Duodenal mucosa (tissue), 2 donors: ENCODE measurements at regions not wholly inside any gene's neighbourhood (a gene's known extent, or its start where the extent isn't known, plus 50 kb on each side); places are given as distances from the start of the nearest gene placed in this dataset.

Experiments used
- H3K27ac ChIP-seq: one replicate; pipeline ENCODE4 v1.7.0; 2013; ENCODE audit warnings: low read depth, low read length
- H3K27me3 ChIP-seq, 2 donors: one replicate each; pipeline ENCODE4 v1.7.0; 2013; ENCODE audit warnings: low read length in 2 of 2, control low read depth in 1 of 2; ENCODE audit not compliant: insufficient read depth in 2 of 2, control insufficient read depth in 1 of 2
- H3K36me3 ChIP-seq, 2 donors: one replicate each; pipeline ENCODE4 v1.7.0; 2013; ENCODE audit warnings: low read length in 2 of 2, control low read depth in 1 of 2; ENCODE audit not compliant: insufficient read depth in 2 of 2, control insufficient read depth in 1 of 2
- H3K4me1 ChIP-seq, 2 donors: one replicate each; pipeline ENCODE4 v1.7.0; 2013; ENCODE audit warnings: low read length in 2 of 2, control low read depth in 1 of 2; ENCODE audit not compliant: insufficient read depth in 2 of 2, control insufficient read depth in 1 of 2
- H3K4me3 ChIP-seq, 2 donors: one replicate each; pipeline ENCODE4 v1.7.0; 2013; ENCODE audit warnings: low read length in 2 of 2, low read depth in 1 of 2
- H3K9ac ChIP-seq, 2 donors: one replicate each; pipeline ENCODE4 v1.7.0; 2013; ENCODE audit warnings: low read length in 2 of 2, low read depth in 1 of 2
- H3K9me3 ChIP-seq, 2 donors: one replicate each; pipeline ENCODE4 v1.7.0; 2013; ENCODE audit warnings: low read length in 2 of 2, control low read depth in 1 of 2; ENCODE audit not compliant: control insufficient read depth in 1 of 2

DNA sequence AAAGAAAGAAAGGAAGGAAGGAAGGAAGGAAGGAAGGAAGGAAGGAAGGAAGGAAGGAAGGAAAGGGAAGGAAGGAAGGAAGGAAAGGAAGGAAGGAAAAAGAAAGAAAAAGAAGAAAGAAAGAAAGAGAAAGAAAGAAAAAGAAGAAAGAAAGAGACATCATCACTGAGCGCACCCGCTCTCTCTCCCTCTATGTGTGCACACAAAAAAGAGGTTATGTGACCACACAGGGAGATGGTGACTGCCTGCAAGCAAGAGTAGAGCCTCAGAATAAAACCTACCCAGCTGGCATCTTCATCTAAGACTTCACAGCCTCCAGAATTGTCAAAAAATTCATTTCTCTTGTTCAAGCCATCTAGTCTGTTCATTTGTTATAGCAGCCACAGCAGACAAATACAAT is 1307.4 kb upstream of the ACVR2A start:
- no peak overlapping the region for H3K4me3 ChIP-seq
- no peaks in the 10 kb centered on the region for H3K27me3 ChIP-seq
- no peak overlapping the region for H3K27ac ChIP-seq
- no peaks in the 10 kb centered on the region for H3K36me3 ChIP-seq
- no peak overlapping the region for H3K9ac ChIP-seq
- no peaks in the 10 kb centered on the region for H3K4me1 ChIP-seq
- no peaks in the 10 kb centered on the region for H3K9me3 ChIP-seq

DNA sequence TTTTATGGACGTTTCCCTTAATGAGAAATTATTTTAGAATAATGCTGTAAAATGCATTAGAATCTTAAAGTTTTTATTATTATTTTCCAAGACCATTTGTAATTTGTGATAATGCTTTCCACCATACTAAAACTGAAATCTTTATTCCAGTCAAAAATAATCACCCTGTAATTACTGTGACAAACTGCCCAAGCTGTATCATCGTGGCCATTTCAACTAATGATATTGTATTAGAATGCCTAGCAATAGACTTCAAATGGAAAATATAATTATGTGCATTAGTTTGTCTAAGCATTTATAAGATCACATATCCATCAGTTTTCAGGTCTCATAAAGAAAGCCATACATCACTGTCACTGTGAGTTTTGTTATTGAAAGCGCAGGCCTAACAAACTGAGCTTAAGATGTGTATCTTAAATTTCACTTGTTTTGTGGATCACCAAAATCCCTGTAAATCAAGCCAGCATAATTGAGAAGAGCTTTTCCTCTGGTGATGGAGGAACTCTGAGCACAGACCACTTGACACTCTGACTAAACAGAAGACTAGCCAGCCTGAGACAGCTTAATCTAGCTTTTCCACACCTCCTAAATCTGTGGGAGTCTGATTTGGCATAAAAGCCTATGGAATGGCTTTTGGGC is 1312.2 kb upstream of the ACVR2A start:
- no peaks in the 10 kb centered on the region for H3K4me1 ChIP-seq
- no peak overlapping the region for H3K27ac ChIP-seq
- no peaks in the 10 kb centered on the region for H3K9me3 ChIP-seq
- H3K9ac ChIP-seq, result no peak overlapping the region
- H3K27me3 ChIP-seq, result no peaks in the 10 kb centered on the region
- no peaks in the 10 kb centered on the region for H3K36me3 ChIP-seq
- no peak overlapping the region for H3K4me3 ChIP-seq

DNA sequence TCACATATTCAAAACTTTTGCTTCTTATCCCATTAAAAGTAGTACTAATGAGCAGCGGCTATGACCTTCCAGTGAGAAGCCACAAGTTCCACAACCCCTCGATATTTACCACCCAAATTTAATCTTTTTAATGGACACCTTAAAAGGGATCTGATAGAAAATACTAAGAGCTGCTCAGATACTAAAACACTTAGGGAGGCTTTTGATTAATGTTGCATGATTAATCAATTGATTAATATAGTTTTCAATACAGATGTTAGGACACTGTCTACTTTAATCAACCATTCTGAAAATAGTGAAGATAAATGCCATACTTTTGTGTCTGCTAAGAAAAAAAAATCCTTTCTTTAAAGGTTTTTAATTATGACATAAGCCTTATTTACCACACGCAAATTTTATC is 1312.8 kb upstream of the ACVR2A start:
- H3K4me3 ChIP-seq, result no peak overlapping the region
- no peaks in the 10 kb centered on the region for H3K27me3 ChIP-seq
- no peaks in the 10 kb centered on the region for H3K4me1 ChIP-seq
- H3K36me3 ChIP-seq, result no peaks in the 10 kb centered on the region
- H3K27ac ChIP-seq, result no peak overlapping the region
- no peak overlapping the region for H3K9ac ChIP-seq
- H3K9me3 ChIP-seq, result no peaks in the 10 kb centered on the region

DNA sequence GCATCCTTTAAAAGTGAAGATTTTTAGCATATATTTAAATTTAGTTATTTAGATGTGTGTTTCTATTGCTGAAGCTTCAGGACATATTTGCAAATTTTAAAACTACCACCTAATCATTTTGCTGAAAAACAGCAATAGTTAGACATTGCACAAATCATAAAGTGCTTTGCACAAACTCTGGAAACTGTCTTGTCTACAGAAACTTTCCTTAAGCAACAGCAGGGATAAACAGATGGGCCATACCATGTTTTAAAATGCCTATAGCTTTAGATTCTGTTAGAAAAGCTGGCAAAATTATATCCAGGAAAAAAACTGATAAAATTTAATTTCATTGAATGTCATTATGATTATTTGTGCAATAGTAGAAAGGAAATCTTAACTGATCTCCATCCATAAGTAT is 1313.9 kb upstream of the ACVR2A start:
- Histone ChIP-seq H3K27ac (no peak overlapping the region), H3K9me3 (no peaks in the 10 kb centered on the region), H3K27me3 (no peaks in the 10 kb centered on the region), H3K36me3 (no peaks in the 10 kb centered on the region), H3K4me1 (no peaks in the 10 kb centered on the region), H3K9ac (no peak overlapping the region), H3K4me3 (no peak overlapping the region)

DNA sequence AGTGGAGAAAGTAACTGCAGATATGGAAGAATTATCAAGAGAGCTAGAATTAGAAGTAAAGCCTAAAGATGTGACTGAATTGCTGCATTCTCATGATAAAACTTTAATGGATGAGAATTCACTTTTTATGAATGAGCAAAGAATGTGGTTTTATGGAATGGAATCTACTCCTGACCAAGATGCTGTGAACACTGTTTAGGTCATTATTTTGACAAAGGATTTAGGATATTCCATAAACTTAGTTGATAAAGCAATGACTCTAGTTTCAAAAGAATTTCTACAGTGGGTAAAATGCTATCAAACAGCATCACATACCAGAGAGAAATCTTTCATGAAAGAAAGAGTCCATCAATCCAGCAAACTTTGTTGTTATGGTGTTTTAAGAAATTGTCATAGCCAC is 1317.7 kb upstream of the ACVR2A start:
- Histone ChIP-seq H3K27ac (no peak overlapping the region), H3K36me3 (no peaks in the 10 kb centered on the region), H3K9me3 (no peaks in the 10 kb centered on the region), H3K9ac (no peak overlapping the region), H3K4me1 (no peaks in the 10 kb centered on the region), H3K4me3 (no peak overlapping the region), H3K27me3 (no peaks in the 10 kb centered on the region)

DNA sequence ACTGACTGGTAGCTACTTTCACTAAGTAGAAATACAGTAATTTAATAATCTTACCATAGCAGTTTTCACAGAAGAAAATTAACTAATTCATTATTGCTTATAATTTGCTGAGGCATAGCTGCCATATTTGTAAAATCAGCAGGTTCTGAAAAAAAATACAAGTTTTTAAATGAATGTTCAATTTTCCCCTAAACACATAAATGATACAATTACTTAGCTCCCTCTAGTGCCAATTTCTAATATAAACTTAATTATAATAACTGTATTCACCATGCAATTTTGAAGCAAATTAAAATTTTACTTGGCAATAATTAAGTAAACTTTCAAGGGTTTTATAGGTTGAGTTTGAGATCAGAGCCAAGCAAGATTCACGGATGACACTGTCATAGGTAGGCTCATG is 1321.6 kb upstream of the ACVR2A start:
- no peaks in the 10 kb centered on the region for H3K4me1 ChIP-seq
- no peaks in the 10 kb centered on the region for H3K9me3 ChIP-seq
- no peak overlapping the region for H3K4me3 ChIP-seq
- H3K27me3 ChIP-seq, result no peaks in the 10 kb centered on the region
- H3K9ac ChIP-seq, result no peak overlapping the region
- H3K27ac ChIP-seq, result no peak overlapping the region
- H3K36me3 ChIP-seq, result no peaks in the 10 kb centered on the region

DNA sequence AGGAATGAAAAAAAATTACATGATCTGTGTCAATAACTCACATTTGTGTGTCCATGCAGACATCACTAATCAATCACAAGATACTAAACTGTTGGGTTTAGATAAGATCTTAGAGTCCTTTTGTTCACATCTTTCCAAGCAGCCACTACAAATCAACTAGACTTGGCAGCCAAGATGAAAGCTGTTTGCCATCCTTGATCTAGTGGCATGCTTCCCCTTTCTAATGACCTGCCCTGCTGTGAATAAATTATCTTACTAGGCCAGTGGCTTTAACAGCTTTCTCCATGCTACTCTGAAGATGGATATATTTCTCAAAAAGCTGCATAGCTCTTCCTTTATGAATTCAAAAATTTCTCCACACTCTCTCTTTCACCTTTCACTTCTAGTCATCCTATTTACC is 1338.0 kb upstream of the ACVR2A start:
- H3K4me1 ChIP-seq, result no peaks in the 10 kb centered on the region
- H3K27ac ChIP-seq, result no peak overlapping the region
- no peaks in the 10 kb centered on the region for H3K9me3 ChIP-seq
- H3K4me3 ChIP-seq, result no peak overlapping the region
- no peaks in the 10 kb centered on the region for H3K27me3 ChIP-seq
- H3K9ac ChIP-seq, result no peak overlapping the region
- H3K36me3 ChIP-seq, result no peaks in the 10 kb centered on the region

DNA sequence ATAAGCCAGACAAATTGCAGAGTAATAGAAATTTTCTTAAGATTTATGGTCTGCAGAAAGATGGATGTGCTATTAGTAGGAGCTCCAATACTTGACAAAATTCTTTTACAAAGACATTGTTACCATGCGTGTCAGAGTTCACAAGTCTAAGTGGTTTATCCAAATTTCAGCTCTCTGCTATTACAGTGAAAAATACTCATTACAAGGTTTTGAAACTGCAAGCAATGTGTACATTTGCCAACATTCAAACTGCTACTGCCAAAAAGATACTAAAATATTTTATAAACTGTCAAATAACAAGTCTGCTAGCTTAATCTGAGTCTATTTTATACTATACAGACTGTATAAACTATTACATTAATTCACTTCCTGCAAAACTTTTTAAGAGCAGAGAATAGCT is 1341.5 kb upstream of the ACVR2A start:
- Histone ChIP-seq H3K4me3 (no peak overlapping the region), H3K27ac (no peak overlapping the region), H3K4me1 (no peaks in the 10 kb centered on the region), H3K9me3 (no peaks in the 10 kb centered on the region), H3K36me3 (no peaks in the 10 kb centered on the region), H3K27me3 (no peaks in the 10 kb centered on the region), H3K9ac (no peak overlapping the region)

DNA sequence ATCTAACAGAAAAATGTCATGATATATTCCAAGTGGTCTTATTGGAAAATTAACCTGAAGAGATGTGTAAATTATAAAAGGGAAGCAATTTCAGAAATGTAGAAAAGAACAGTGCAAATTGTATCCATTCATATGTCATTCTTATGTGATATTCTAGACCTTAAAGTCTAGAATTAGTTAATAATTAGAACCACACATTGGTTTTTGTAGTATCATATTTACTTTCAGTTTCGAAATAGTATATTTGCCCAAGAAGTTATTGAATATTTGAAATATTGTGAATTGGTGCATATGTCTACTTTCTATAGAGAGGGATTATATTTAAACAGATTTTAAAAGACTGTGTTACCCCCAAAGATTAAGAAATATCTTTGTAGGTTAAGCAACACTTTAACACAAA is 1348.6 kb upstream of the ACVR2A start:
- H3K27me3 ChIP-seq, result no peaks in the 10 kb centered on the region
- no peak overlapping the region for H3K9ac ChIP-seq
- H3K4me1 ChIP-seq, result no peaks in the 10 kb centered on the region
- peaks cover 0 to 6% of the 10 kb centered on the region in 2 donors for H3K9me3 ChIP-seq
- H3K4me3 ChIP-seq, result no peak overlapping the region
- H3K36me3 ChIP-seq, result no peaks in the 10 kb centered on the region
- no peak overlapping the region for H3K27ac ChIP-seq

DNA sequence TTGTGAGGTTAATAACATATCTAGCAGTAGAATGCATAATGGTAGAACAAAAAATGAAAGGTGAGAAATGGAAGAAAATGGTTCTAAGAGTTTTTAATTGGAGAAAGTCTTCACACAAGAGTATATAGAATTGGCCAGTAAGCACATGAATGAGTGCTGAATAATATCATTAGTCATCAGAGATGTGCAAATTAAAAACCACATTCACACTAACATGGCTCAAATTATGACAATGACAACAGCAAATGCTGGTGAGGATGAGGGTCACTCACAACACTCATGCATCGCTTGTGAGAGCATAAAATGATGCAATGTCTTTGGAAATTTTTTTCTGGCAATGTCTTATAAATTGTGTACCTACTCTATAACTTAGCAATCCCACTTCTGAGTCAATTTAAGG is 1355.4 kb upstream of the ACVR2A start:
- no peaks in the 10 kb centered on the region for H3K4me1 ChIP-seq
- no peaks in the 10 kb centered on the region for H3K27me3 ChIP-seq
- H3K9me3 ChIP-seq, result peaks cover 0 to 5% of the 10 kb centered on the region in 2 donors
- no peaks in the 10 kb centered on the region for H3K36me3 ChIP-seq
- H3K9ac ChIP-seq, result no peak overlapping the region
- H3K4me3 ChIP-seq, result no peak overlapping the region
- no peak overlapping the region for H3K27ac ChIP-seq

DNA sequence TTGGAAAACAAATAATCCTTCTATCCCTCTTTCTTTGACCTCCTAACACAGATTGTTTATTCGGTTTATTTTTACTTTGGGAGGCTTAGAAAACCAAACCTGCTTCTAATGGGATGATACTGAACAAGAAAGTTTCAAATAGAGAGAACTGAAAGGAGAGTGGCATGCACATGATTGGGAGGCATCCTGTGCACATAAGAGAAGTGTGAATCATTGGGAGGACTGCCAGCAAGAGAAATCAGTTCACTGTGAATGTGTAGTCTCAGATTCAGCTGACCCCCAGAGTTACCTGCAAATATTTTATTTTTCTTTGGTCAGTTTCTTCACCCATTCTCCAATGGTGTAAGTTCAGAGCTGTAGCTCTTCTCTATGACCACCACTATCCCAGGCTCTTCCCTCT is 1363.2 kb upstream of the ACVR2A start:
- Histone ChIP-seq H3K9ac (no peak overlapping the region), H3K36me3 (no peaks in the 10 kb centered on the region), H3K9me3 (no peaks in the 10 kb centered on the region), H3K4me3 (no peak overlapping the region), H3K27me3 (no peaks in the 10 kb centered on the region), H3K4me1 (no peaks in the 10 kb centered on the region), H3K27ac (no peak overlapping the region)
